ENCODE measurements at regions not wholly inside any gene's neighbourhood (a gene's known extent, or its start where the extent isn't known, plus 50 kb on each side); places are given as distances from the start of the nearest gene placed in this dataset.

DNA sequence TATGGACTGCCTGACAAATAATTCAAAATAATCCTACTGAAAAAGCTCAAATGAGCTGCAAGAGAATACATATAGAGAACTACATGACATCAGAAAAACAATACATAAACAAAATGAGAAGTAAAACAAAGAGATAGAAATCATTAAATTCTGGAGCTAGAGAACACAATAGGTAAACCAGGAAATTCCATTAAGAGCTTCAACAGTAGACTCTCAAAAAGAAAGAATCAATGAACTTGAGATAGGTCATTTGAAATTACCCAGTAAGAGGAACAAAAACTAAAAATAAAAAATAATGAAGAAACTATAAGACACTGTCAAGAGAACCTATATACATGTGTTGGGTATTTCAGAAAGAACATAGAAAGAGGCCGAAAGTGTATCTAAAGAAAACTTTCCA, 186.3 kb downstream of the PTN start:
- no peaks in the 10 kb centered on the region for H3K79me2 ChIP-seq (ENCODE audit: insufficient read depth, low read length)
- ChIA-PET POLR2A (no interaction called here), CTCF (no interaction called here), RAD21 (ENCODE audit: low non-redundant PET in 1 of 2, low total read pairs in 2 of 2, uncharacterized antibody in 2 of 2, unreplicated experiment in 2 of 2) (no interaction called here)
- TF ChIP-seq EZH2phosphoT487 (IDR thresholded peaks at IDR 0.05; ENCODE audit: borderline replicate concordance) (no peak), SP1 (IDR thresholded peaks at IDR 0.05; ENCODE audit: low read depth) (no peak), ZBTB33 (IDR thresholded peaks at IDR 0.05; ENCODE audit: extremely low read depth, insufficient replicate concordance, low read length) (no peak), ATF3 (IDR thresholded peaks at IDR 0.05) (no peak), CBX3 (IDR thresholded peaks at IDR 0.05; ENCODE audit: low read depth) (no peak), ELF1 (IDR thresholded peaks at IDR 0.05; ENCODE audit: borderline replicate concordance, low read depth) (no peak), POLR2AphosphoS5 (IDR thresholded peaks at IDR 0.05; ENCODE audit: low read depth, low read length) (no peak), TCF7L2 (IDR thresholded peaks at IDR 0.05; ENCODE audit: borderline replicate concordance, extremely low read depth, insufficient read depth, insufficient read length) (no peak), POLR2A (IDR thresholded peaks at IDR 0.05; ENCODE audit: borderline replicate concordance, extremely low read depth, insufficient read depth, insufficient read length) (no peak), FOSL1 (IDR thresholded peaks at IDR 0.05; ENCODE audit: low read depth) (no peak), ZNF274 (IDR thresholded peaks at IDR 0.05; ENCODE audit: low read depth, low read length) (no peak), RAD21 (IDR thresholded peaks at IDR 0.05; ENCODE audit: low read depth) (no peak), REST (IDR thresholded peaks at IDR 0.05; ENCODE audit: low read depth) (no peak), ZFX (IDR thresholded peaks at IDR 0.05) (no peak), YY1 (IDR thresholded peaks at IDR 0.05; ENCODE audit: extremely low read depth, insufficient replicate concordance, low read depth, low read length) (no peak), JUND (IDR thresholded peaks at IDR 0.05) (no peak), SRF (IDR thresholded peaks at IDR 0.05; ENCODE audit: low read depth) (no peak), EZH2 (IDR thresholded peaks at IDR 0.05) (no peak)
- TF ChIP-seq, protein P1, sequence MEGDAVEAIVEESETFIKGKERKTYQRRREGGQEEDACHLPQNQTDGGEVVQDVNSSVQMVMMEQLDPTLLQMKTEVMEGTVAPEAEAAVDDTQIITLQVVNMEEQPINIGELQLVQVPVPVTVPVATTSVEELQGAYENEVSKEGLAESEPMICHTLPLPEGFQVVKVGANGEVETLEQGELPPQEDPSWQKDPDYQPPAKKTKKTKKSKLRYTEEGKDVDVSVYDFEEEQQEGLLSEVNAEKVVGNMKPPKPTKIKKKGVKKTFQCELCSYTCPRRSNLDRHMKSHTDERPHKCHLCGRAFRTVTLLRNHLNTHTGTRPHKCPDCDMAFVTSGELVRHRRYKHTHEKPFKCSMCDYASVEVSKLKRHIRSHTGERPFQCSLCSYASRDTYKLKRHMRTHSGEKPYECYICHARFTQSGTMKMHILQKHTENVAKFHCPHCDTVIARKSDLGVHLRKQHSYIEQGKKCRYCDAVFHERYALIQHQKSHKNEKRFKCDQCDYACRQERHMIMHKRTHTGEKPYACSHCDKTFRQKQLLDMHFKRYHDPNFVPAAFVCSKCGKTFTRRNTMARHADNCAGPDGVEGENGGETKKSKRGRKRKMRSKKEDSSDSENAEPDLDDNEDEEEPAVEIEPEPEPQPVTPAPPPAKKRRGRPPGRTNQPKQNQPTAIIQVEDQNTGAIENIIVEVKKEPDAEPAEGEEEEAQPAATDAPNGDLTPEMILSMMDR (IDR thresholded peaks at IDR 0.05 in 2 of 3, conservative IDR thresholded peaks at IDR 0.05 in 1 of 3; ENCODE audit: borderline replicate concordance in 1 of 3, insufficient read depth in 1 of 3, low read depth in 2 of 3, low read length in 2 of 3): no peak
- TF ChIP-seq, protein P2, sequence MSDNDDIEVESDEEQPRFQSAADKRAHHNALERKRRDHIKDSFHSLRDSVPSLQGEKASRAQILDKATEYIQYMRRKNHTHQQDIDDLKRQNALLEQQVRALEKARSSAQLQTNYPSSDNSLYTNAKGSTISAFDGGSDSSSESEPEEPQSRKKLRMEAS (IDR thresholded peaks at IDR 0.05): no peak
- ATAC-seq: no peak
- H3K27ac ChIP-seq (ENCODE audit: low read depth, low read length): no peak overlapping the region
- no TSS peak for BruUV-seq (replicated peaks)
- H3K36me3 ChIP-seq (ENCODE audit: control insufficient read depth in 1 of 2, insufficient read depth in 2 of 2, low read length in 2 of 2): no peaks in the 10 kb centered on the region
- no peaks in the 10 kb centered on the region for H3K9me2 ChIP-seq (ENCODE audit: insufficient read depth)
- H4K20me1 ChIP-seq (ENCODE audit: insufficient read depth): no peaks in the 10 kb centered on the region; the same call in 1 of the 2 replicates
- no peak overlapping the region for H3K4me3 ChIP-seq (replicated peaks in 1 of 2; ENCODE audit: low read depth in 1 of 2, low read length in 2 of 2)
- H2AFZ ChIP-seq (ENCODE audit: low read depth, low read length, poor library complexity, severe bottlenecking): no peak overlapping the region
- no peaks in the 10 kb centered on the region for H3K27me3 ChIP-seq (ENCODE audit: insufficient read depth, low read length)
- no peaks in the 10 kb centered on the region for H3K4me1 ChIP-seq (ENCODE audit: control insufficient read depth in 1 of 2, insufficient read depth in 2 of 2, low read length in 2 of 2)
- intact Hi-C loops (cut with micrococcal nuclease): no loop called here
- H3K9ac ChIP-seq (ENCODE audit: low read length): no peak overlapping the region
- DNase-seq (ENCODE audit: low read depth, low spot score): no peak
- no peak overlapping the region for H3K4me2 ChIP-seq (ENCODE audit: low read length)
- H3K9me3 ChIP-seq (ENCODE audit: control insufficient read depth in 1 of 2, insufficient read depth in 1 of 2, low read depth in 1 of 2, low read length in 2 of 2): peaks cover 0 to 3% of the 10 kb centered on the region in 2 experiments; a peak in 1 of 4 replicates
